ENCODE measurements at regions not wholly inside any gene's neighbourhood (a gene's known extent, or its start where the extent isn't known, plus 50 kb on each side); places are given as distances from the start of the nearest gene placed in this dataset.
A peak's percentile ranks its signal among the peaks of the same experiment; 100 is the strongest.

DNA sequence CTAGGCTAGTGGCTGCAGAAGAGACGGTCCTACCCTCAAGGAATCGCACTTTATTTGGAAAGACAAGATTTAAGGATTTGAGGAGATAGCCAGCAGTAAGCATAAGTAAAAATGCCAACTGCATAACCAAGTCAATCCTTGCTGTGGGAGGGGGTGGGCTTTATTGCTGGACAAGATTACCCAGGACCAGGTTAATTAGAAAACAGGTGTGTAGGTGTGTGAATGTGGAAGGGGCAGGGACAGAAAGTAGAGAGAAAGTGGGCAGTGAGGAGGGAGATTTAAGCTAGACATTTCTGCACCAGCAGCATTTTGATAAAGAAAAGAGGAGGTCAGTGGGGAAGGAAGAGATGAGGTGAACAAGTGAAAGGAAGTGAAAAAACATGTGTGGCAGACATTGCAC, 89.7 kb upstream of the OGFRL1 start:
- TF ChIP-seq, protein P1, sequence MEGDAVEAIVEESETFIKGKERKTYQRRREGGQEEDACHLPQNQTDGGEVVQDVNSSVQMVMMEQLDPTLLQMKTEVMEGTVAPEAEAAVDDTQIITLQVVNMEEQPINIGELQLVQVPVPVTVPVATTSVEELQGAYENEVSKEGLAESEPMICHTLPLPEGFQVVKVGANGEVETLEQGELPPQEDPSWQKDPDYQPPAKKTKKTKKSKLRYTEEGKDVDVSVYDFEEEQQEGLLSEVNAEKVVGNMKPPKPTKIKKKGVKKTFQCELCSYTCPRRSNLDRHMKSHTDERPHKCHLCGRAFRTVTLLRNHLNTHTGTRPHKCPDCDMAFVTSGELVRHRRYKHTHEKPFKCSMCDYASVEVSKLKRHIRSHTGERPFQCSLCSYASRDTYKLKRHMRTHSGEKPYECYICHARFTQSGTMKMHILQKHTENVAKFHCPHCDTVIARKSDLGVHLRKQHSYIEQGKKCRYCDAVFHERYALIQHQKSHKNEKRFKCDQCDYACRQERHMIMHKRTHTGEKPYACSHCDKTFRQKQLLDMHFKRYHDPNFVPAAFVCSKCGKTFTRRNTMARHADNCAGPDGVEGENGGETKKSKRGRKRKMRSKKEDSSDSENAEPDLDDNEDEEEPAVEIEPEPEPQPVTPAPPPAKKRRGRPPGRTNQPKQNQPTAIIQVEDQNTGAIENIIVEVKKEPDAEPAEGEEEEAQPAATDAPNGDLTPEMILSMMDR (IDR thresholded peaks at IDR 0.05; ENCODE audit: unreplicated experiment): no peak
- no peaks in the 10 kb centered on the region for H3K36me3 Mint-ChIP-seq
- peaks cover 11% of the 10 kb centered on the region for H3K9me3 Mint-ChIP-seq
- DNase-seq (ENCODE audit: low spot score in 2 of 2, unreplicated experiment in 2 of 2): no peak
- no peak overlapping the region for H3K4me3 Mint-ChIP-seq
- H3K27me3 Mint-ChIP-seq (ENCODE audit: low read depth): peaks cover 3% of the 10 kb centered on the region
- no peak overlapping the region for H3K27ac Mint-ChIP-seq
- peaks cover 14% of the 10 kb centered on the region for H3K4me1 Mint-ChIP-seq

DNA sequence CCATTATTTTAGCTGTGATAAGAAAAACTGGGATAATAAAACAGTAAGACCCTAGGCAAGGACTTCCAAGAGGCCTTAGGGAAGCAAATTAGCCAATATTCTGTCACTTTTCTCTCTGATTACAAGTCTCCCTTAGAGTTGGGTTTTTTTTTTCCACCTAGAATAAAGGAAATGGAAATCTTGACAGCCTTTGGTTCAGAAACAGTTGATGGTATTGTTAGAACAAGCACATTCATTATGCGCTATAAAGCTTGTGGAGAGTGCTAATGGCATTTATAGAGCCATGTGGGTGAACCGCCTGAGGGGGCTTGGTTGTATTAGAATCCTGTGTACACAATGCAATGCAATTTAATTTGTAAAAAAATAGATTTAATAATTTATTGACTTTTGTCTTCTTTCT, 88.9 kb upstream of the OGFRL1 start:
- Mint-ChIP-seq H3K4me1 (peaks cover 16% of the 10 kb centered on the region), H3K4me3 (no peak overlapping the region), H3K27me3 (ENCODE audit: low read depth) (peaks cover 3% of the 10 kb centered on the region), H3K9me3 (peaks cover 12% of the 10 kb centered on the region), H3K27ac (no peak overlapping the region), H3K36me3 (no peaks in the 10 kb centered on the region)
- TF ChIP-seq, protein P1 (IDR thresholded peaks at IDR 0.05; ENCODE audit: unreplicated experiment): no peak
- no peak for DNase-seq (ENCODE audit: low spot score in 2 of 2, unreplicated experiment in 2 of 2)

DNA sequence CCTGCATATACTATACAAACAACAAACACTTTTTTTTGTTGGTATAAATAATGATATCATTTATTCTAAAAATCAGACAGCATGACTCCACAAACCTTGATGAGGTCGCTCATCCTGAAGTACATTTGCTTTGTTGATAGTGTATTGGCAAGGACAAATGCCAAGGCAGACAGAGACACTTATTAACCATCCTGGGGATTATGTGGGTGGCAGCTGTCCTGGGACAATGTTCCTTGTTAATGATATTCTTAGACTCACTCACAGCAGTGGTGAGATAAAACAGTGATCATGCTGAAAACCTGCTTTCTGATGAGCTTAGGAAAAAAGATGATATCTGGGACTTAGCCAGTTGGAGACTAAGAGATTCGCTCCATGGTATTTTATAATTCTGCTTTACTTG, 85.4 kb upstream of the OGFRL1 start:
- Mint-ChIP-seq H3K4me1 (peaks cover 24% of the 10 kb centered on the region), H3K4me3 (no peak overlapping the region), H3K9me3 (peaks cover 6% of the 10 kb centered on the region), H3K36me3 (no peaks in the 10 kb centered on the region), H3K27ac (no peak overlapping the region), H3K27me3 (ENCODE audit: low read depth) (peaks cover 3% of the 10 kb centered on the region)
- TF ChIP-seq, protein P1 (IDR thresholded peaks at IDR 0.05; ENCODE audit: unreplicated experiment): no peak
- DNase-seq (ENCODE audit: low spot score in 2 of 2, unreplicated experiment in 2 of 2): no peak

DNA sequence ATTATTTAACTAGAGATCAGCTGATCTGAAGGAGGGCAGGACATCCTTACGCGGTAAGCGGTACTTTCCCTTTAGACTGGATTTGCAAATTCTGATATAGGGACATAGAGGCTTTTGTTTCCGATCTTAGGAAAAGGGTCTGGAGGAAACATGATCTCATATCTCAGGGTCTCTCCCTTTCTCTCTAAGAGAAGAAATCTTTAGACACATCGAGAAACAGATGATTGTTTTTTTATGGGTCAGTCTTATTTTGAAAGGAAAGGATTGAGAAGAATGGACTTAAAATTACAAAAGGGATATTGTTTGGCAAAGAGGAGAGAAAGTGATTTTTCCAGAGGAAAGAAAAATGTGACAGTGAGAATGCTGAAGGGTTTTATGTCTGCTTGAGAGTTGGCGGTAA, 83.9 kb upstream of the OGFRL1 start:
- TF ChIP-seq, protein P1 (IDR thresholded peaks at IDR 0.05; ENCODE audit: unreplicated experiment): no peak
- Mint-ChIP-seq H3K9me3 (peaks cover 6% of the 10 kb centered on the region), H3K27ac (peak overlapping the region; percentile 41), H3K36me3 (no peaks in the 10 kb centered on the region), H3K27me3 (ENCODE audit: low read depth) (peaks cover 3% of the 10 kb centered on the region), H3K4me3 (no peak overlapping the region), H3K4me1 (peaks cover 25% of the 10 kb centered on the region)
- DNase-seq (ENCODE audit: low spot score in 2 of 2, unreplicated experiment in 2 of 2): no peak

DNA sequence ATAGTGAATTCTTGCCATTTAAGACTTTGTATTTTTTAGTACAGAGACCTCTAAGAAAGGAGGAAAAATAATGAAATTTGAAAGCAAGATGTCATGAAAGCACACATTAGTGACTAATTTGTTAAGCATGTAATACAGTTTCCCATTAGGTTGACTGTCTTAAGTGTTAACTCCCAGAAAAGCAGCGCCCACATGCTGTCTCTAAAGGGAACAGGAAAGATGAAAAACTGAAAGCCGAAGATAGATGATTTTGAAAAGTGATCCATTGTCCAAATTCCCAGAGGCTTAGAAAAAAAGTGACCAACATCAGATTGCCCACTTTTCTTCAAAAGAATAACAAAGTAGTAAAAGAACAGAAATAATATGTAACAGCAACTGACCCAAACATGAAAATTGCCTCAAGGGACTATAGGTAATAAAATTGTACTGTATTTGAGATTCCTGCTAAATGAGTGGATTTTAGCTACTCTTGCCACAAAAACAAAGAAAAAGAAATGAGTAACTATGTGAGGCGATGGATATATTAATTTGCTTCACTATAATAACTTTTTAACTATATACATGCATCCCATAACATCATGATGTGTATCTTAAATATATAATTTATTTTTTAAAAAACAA, 83.2 kb upstream of the OGFRL1 start:
- Mint-ChIP-seq H3K4me3 (no peak overlapping the region), H3K27me3 (ENCODE audit: low read depth) (peaks cover 3% of the 10 kb centered on the region), H3K36me3 (no peaks in the 10 kb centered on the region), H3K27ac (peak overlapping the region; percentile 5), H3K9me3 (peaks cover 6% of the 10 kb centered on the region), H3K4me1 (peaks cover 25% of the 10 kb centered on the region)
- DNase-seq (ENCODE audit: low spot score in 2 of 2, unreplicated experiment in 2 of 2): no peak
- TF ChIP-seq, protein P1 (IDR thresholded peaks at IDR 0.05; ENCODE audit: unreplicated experiment): no peak

DNA sequence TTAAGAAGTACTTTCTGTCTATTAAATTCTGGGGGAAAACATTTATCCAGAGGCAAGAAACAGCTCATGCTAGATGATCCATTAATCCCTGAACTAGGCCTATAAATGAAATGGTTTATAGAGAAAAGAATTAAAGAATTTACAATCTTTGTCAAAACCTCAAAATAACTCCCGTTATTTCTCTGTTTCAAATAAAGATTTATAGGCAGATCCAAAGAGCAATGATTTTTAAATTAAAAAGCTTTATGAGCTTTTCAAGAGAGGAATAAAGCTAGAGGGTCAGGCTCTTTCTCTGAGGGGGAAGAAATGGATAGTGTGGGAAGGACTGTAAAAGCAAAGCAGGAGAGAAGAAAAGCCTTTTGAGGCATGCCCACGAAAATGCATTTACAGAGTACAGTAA, 82.5 kb upstream of the OGFRL1 start:
- H3K36me3 Mint-ChIP-seq: no peaks in the 10 kb centered on the region
- peaks cover 25% of the 10 kb centered on the region for H3K4me1 Mint-ChIP-seq
- peaks cover 3% of the 10 kb centered on the region for H3K27me3 Mint-ChIP-seq (ENCODE audit: low read depth)
- peak overlapping the region; percentile 47 for H3K27ac Mint-ChIP-seq
- TF ChIP-seq, protein P1 (IDR thresholded peaks at IDR 0.05; ENCODE audit: unreplicated experiment): no peak
- DNase-seq (ENCODE audit: low spot score in 2 of 2, unreplicated experiment in 2 of 2): no peak
- no peak overlapping the region for H3K4me3 Mint-ChIP-seq
- peaks cover 6% of the 10 kb centered on the region for H3K9me3 Mint-ChIP-seq

Measured in mesothelial cell of epicardium (in vitro differentiated cells).